ENCODE measurements at regions not wholly inside any gene's neighbourhood (a gene's known extent, or its start where the extent isn't known, plus 50 kb on each side); places are given as distances from the start of the nearest gene placed in this dataset.

DNA sequence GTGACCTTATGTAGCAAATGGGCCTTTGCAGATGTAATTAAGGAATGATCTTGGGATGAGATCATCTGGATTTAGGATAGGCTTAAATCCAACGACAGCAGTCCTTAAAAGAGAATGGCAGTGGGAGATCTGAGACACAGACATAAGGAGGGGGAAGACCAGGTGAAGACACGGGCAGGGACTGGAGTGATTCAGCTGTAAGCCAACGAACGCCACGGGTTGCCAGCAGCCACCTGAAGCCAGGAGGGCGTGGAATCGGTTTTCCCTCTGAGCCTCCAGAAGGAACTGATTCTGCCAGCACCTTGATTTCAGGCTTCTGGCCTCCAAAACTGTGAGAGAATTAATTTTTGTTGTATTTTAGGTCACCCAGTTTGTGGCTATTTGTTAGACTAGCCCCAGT lies 218.6 kb upstream of the ANKRD55 start:
- H3K36me3 ChIP-seq, result no peaks in the 10 kb centered on the region
- intact Hi-C loops (cut with DNase I; ENCODE audit: low total_unique reads), result no loop called here
- TF ChIP-seq POLR2A (IDR thresholded peaks at IDR 0.05), result no peak
- TF ChIP-seq, protein P1, sequence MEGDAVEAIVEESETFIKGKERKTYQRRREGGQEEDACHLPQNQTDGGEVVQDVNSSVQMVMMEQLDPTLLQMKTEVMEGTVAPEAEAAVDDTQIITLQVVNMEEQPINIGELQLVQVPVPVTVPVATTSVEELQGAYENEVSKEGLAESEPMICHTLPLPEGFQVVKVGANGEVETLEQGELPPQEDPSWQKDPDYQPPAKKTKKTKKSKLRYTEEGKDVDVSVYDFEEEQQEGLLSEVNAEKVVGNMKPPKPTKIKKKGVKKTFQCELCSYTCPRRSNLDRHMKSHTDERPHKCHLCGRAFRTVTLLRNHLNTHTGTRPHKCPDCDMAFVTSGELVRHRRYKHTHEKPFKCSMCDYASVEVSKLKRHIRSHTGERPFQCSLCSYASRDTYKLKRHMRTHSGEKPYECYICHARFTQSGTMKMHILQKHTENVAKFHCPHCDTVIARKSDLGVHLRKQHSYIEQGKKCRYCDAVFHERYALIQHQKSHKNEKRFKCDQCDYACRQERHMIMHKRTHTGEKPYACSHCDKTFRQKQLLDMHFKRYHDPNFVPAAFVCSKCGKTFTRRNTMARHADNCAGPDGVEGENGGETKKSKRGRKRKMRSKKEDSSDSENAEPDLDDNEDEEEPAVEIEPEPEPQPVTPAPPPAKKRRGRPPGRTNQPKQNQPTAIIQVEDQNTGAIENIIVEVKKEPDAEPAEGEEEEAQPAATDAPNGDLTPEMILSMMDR (IDR thresholded peaks at IDR 0.05 in 4 of 5, conservative IDR thresholded peaks at IDR 0.05 in 1 of 5), result no peak
- in situ Hi-C loops (cut with MboI; ENCODE audit: low sequenced_read_pairs in 4 of 4), result no loop called here
- H3K27ac ChIP-seq, result no peak overlapping the region
- H3K9me3 ChIP-seq, result no peaks in the 10 kb centered on the region
- no peaks in the 10 kb centered on the region for H3K4me1 ChIP-seq
- no peak for ATAC-seq
- H3K27me3 ChIP-seq, result no peaks in the 10 kb centered on the region
- no peak overlapping the region for H3K4me3 ChIP-seq
- DNase-seq, result no peak

DNA sequence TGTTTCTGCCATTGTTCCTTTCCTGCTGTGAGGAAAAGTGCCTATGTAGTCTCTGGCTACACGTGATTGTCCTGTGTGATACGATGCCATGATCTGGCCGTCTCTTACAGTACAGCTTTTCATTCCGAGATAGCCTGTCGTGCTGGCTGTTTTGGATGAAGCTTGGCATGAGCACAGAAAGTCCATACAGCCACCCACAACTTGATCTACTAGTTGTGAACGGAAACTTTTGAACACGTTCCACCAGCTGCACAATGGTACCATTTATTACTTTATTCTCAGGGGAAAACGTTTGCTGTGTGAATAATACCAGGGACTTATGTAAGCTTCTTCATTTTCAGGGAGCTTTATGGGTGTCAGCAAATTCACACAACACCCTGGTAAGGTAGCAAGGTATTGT lies 217.6 kb upstream of the ANKRD55 start:
- Histone ChIP-seq H3K36me3 (no peaks in the 10 kb centered on the region), H3K9me3 (no peaks in the 10 kb centered on the region), H3K4me3 (no peak overlapping the region), H3K27ac (no peak overlapping the region), H3K27me3 (no peaks in the 10 kb centered on the region), H3K4me1 (no peaks in the 10 kb centered on the region)
- DNase-seq (no peak), ATAC-seq (no peak)
- TF ChIP-seq, protein P1 (IDR thresholded peaks at IDR 0.05 in 4 of 5, conservative IDR thresholded peaks at IDR 0.05 in 1 of 5), result no peak
- no peak for TF ChIP-seq POLR2A (IDR thresholded peaks at IDR 0.05)
- intact Hi-C loops (cut with DNase I; ENCODE audit: low total_unique reads) (no loop called here), in situ Hi-C loops (cut with MboI; ENCODE audit: low sequenced_read_pairs in 4 of 4) (no loop called here)

GRCh38 chr5:56449071-56449640 lies 216.0 kb upstream of the ANKRD55 start:
- Histone ChIP-seq H3K27ac (no peak overlapping the region), H3K4me3 (no peak overlapping the region), H3K9me3 (no peaks in the 10 kb centered on the region), H3K4me1 (no peaks in the 10 kb centered on the region), H3K36me3 (no peaks in the 10 kb centered on the region), H3K27me3 (no peaks in the 10 kb centered on the region)
- intact Hi-C loops (cut with DNase I; ENCODE audit: low total_unique reads), result no loop called here
- ATAC-seq, result no peak
- in situ Hi-C loops (cut with MboI; ENCODE audit: low sequenced_read_pairs in 4 of 4), result no loop called here
- no peak for DNase-seq
- no peak for TF ChIP-seq POLR2A (IDR thresholded peaks at IDR 0.05)
- TF ChIP-seq, protein P1 (IDR thresholded peaks at IDR 0.05 in 4 of 5, conservative IDR thresholded peaks at IDR 0.05 in 1 of 5), result no peak

DNA sequence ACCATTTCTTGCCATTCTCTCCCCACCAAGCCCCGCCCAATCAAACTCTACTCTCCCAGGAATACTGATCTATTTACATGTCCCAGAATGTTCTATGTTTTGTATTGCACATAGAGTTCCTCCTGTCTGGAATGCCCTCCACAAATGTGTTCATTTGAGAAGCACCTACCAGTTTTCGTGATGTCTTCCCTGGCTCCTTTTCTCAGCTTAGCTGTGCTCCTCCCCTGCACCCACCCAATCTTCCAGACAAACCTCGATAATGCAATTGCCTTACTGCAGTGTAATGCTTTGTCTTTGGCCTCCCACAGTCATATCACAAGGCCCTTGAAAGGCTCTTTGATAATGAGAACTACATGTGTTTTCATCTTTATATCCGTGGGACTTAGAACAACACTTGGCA lies 214.5 kb upstream of the ANKRD55 start:
- Histone ChIP-seq H3K4me1 (no peaks in the 10 kb centered on the region), H3K27ac (no peak overlapping the region), H3K27me3 (no peaks in the 10 kb centered on the region), H3K9me3 (no peaks in the 10 kb centered on the region), H3K4me3 (no peak overlapping the region), H3K36me3 (no peaks in the 10 kb centered on the region)
- intact Hi-C loops (cut with DNase I; ENCODE audit: low total_unique reads), result no loop called here
- DNase-seq (no peak), ATAC-seq (no peak)
- in situ Hi-C loops (cut with MboI; ENCODE audit: low sequenced_read_pairs in 4 of 4), result no loop called here
- no peak for TF ChIP-seq POLR2A (IDR thresholded peaks at IDR 0.05)
- TF ChIP-seq, protein P1 (IDR thresholded peaks at IDR 0.05 in 4 of 5, conservative IDR thresholded peaks at IDR 0.05 in 1 of 5), result no peak

DNA sequence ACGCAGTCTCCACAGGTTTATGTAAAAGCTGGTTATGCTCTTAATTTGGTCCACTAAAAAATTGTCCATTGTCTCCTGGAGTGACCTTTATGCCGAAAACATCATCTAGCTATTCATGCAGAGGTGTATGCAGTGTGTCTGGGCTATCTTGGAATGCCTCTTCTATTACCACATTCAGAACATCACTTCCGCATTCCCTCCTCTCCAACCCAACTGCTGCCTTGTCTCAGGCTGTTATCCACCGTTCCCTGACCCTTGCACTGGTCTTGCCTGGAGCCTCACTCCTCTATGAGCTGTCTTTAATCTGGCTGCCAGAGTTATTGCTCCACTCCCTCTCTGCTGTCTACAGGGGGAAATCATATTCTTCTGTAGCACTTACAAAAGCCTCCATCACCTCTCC lies 214.1 kb upstream of the ANKRD55 start:
- no peaks in the 10 kb centered on the region for H3K27me3 ChIP-seq
- no peak overlapping the region for H3K4me3 ChIP-seq
- ATAC-seq (no peak), DNase-seq (peak in 1 of 2 donors; percentile 14)
- H3K9me3 ChIP-seq, result no peaks in the 10 kb centered on the region
- TF ChIP-seq POLR2A (IDR thresholded peaks at IDR 0.05), result no peak
- TF ChIP-seq, protein P1 (IDR thresholded peaks at IDR 0.05 in 4 of 5, conservative IDR thresholded peaks at IDR 0.05 in 1 of 5), result no peak
- in situ Hi-C loops (cut with MboI; ENCODE audit: low sequenced_read_pairs in 4 of 4) (no loop called here), intact Hi-C loops (cut with DNase I; ENCODE audit: low total_unique reads) (no loop called here)
- no peak overlapping the region for H3K27ac ChIP-seq
- H3K4me1 ChIP-seq, result no peaks in the 10 kb centered on the region
- H3K36me3 ChIP-seq, result no peaks in the 10 kb centered on the region

All from gastrocnemius medialis (tissue), 4 donors.